ENCODE measurements at regions not wholly inside any gene's neighbourhood (a gene's known extent, or its start where the extent isn't known, plus 50 kb on each side); places are given as distances from the start of the nearest gene placed in this dataset.

DNA sequence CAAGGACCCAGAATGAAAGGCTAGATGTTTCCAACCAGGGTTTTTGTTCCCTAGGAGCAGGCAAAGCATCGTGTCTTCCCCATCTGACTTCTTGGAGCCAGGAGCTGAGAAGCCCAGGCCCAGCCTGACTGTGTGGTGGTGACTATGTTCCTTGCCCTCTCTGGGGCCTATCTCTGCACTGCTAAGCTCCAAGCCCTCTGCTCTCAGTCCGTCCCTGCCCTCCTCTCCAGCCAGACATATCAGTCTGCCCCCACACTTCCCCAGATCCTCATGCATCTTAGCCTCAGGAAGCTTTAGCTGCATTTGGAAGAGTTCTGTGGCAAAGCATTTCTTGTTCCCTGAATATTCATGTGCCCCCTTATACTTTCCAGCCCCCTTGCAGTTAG is 196.6 kb downstream of the CYP26B1 start:
- Histone ChIP-seq H3K27me3 (ENCODE audit: control insufficient read depth, insufficient read depth, low read length) (peaks cover 3% of the 10 kb centered on the region), H3K27ac (ENCODE audit: low read depth in 2 of 2, low read length in 2 of 2) (no peak overlapping the region), H3K9me3 (ENCODE audit: control insufficient read depth in 2 of 3, insufficient read depth in 1 of 3, low read length in 3 of 3) (no peaks in the 10 kb centered on the region), H3K4me1 (ENCODE audit: control insufficient read depth in 2 of 3, insufficient read depth in 2 of 3, low read depth in 1 of 3, low read length in 3 of 3) (peaks cover 0 to 2% (median 0%) of the 10 kb centered on the region in 3 donors), H3K4me3 (ENCODE audit: low read length in 3 of 3) (no peak overlapping the region), H3K36me3 (ENCODE audit: control insufficient read depth in 2 of 3, insufficient read depth in 3 of 3, low read length in 3 of 3) (no peaks in the 10 kb centered on the region), H3K9ac (ENCODE audit: low read length in 3 of 3) (no peak overlapping the region)
- DNase-seq (no peak), FAIRE-seq (no peak)
- TF ChIP-seq, protein P1, sequence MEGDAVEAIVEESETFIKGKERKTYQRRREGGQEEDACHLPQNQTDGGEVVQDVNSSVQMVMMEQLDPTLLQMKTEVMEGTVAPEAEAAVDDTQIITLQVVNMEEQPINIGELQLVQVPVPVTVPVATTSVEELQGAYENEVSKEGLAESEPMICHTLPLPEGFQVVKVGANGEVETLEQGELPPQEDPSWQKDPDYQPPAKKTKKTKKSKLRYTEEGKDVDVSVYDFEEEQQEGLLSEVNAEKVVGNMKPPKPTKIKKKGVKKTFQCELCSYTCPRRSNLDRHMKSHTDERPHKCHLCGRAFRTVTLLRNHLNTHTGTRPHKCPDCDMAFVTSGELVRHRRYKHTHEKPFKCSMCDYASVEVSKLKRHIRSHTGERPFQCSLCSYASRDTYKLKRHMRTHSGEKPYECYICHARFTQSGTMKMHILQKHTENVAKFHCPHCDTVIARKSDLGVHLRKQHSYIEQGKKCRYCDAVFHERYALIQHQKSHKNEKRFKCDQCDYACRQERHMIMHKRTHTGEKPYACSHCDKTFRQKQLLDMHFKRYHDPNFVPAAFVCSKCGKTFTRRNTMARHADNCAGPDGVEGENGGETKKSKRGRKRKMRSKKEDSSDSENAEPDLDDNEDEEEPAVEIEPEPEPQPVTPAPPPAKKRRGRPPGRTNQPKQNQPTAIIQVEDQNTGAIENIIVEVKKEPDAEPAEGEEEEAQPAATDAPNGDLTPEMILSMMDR (IDR thresholded peaks at IDR 0.05; ENCODE audit: borderline replicate concordance, extremely low read depth, insufficient read depth) = no peak
- intact Hi-C loops (cut with DNase I) = no loop called here

DNA sequence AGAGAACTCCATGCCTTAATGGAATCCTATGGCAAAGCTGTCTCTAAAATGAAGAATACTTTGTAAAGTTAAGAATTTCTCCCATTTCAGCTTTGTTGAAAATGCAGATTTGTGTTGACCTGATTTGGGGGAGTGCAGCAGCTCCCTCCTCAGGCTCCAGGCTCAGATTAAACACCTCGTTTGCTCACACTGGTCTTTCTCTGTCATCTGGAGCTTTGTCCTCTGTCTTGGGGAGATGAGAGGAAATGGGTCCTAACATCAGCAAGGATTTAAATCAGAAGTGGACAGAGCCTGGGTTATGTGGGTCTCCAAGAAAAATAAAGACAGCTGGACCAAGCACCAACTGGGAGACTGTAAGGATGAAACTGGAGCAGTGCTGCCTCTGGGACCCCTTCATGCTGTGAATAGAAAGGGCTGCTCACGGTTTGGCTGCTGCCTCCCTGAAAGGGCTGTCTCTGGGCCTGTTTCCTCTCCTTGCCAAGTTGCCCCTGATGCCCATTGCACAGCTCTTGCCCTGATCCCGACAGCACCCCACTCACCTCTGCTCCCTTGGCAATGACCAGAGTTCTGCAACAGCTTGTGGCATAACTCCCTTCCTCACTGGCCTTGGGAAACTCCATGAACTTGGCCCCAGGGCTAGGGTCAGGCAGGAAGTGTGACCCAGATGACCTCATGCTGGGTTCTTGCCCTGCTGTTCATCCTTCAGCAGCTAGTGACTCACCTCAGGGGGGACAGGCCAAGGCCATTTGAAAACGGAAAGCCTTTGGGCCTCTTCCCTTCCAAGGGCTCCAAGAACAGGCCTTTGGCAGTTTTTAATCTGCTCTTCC is 197.2 kb downstream of the CYP26B1 start:
- TF ChIP-seq, protein P1 (IDR thresholded peaks at IDR 0.05; ENCODE audit: borderline replicate concordance, extremely low read depth, insufficient read depth) = no peak
- no peak for FAIRE-seq
- peaks cover 3% of the 10 kb centered on the region for H3K27me3 ChIP-seq (ENCODE audit: control insufficient read depth, insufficient read depth, low read length)
- H3K9me3 ChIP-seq (ENCODE audit: control insufficient read depth in 2 of 3, insufficient read depth in 1 of 3, low read length in 3 of 3) = no peaks in the 10 kb centered on the region
- no peaks in the 10 kb centered on the region for H3K36me3 ChIP-seq (ENCODE audit: control insufficient read depth in 2 of 3, insufficient read depth in 3 of 3, low read length in 3 of 3)
- no peak overlapping the region for H3K9ac ChIP-seq (ENCODE audit: low read length in 3 of 3)
- no peak overlapping the region for H3K27ac ChIP-seq (ENCODE audit: low read depth in 2 of 2, low read length in 2 of 2)
- H3K4me1 ChIP-seq (ENCODE audit: control insufficient read depth in 2 of 3, insufficient read depth in 2 of 3, low read depth in 1 of 3, low read length in 3 of 3) = peaks cover 0 to 2% (median 0%) of the 10 kb centered on the region in 3 donors
- peak in 1 of 5 donors; percentile 75 for DNase-seq
- H3K4me3 ChIP-seq (ENCODE audit: low read length in 3 of 3) = no peak overlapping the region
- intact Hi-C loops (cut with DNase I) = no loop called here

DNA sequence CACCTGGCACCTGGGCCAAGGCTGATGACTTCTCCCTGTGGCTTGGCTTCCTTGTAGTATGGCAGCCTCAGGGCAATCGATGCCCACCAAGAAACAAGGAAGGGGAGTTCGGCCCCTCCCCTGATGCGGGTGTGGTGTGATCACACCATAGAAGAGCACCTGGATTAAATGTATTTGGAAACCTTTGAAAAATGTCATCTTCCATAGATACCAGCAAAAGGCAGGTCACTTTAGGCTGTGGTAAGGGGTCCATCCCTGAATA is 198.2 kb downstream of the CYP26B1 start:
- no peak overlapping the region for H3K27ac ChIP-seq (ENCODE audit: low read depth in 2 of 2, low read length in 2 of 2)
- TF ChIP-seq, protein P1 (IDR thresholded peaks at IDR 0.05; ENCODE audit: borderline replicate concordance, extremely low read depth, insufficient read depth) = no peak
- FAIRE-seq (no peak), DNase-seq (no peak)
- H3K9ac ChIP-seq (ENCODE audit: low read length in 3 of 3) = no peak overlapping the region
- H3K4me1 ChIP-seq (ENCODE audit: control insufficient read depth in 2 of 3, insufficient read depth in 2 of 3, low read depth in 1 of 3, low read length in 3 of 3) = peaks cover 0 to 2% (median 0%) of the 10 kb centered on the region in 3 donors
- H3K4me3 ChIP-seq (ENCODE audit: low read length in 3 of 3) = no peak overlapping the region
- H3K9me3 ChIP-seq (ENCODE audit: control insufficient read depth in 2 of 3, insufficient read depth in 1 of 3, low read length in 3 of 3) = no peaks in the 10 kb centered on the region
- no peaks in the 10 kb centered on the region for H3K36me3 ChIP-seq (ENCODE audit: control insufficient read depth in 2 of 3, insufficient read depth in 3 of 3, low read length in 3 of 3)
- intact Hi-C loops (cut with DNase I) = no loop called here
- H3K27me3 ChIP-seq (ENCODE audit: control insufficient read depth, insufficient read depth, low read length) = peaks cover 3% of the 10 kb centered on the region
